CD4-positive, alpha-beta T cell (primary cell): ENCODE measurements at regions not wholly inside any gene's neighbourhood (a gene's known extent, or its start where the extent isn't known, plus 50 kb on each side); places are given as distances from the start of the nearest gene placed in this dataset.

Source experiments
- ATAC-seq: fragments of 200-7000 bp; cut with Tn5 transposase; one replicate; pipeline ENCODE4 v1.10.0; 2022; ENCODE audit warnings: mild to moderate bottlenecking; ENCODE audit not compliant: poor library complexity
- CTCF ChIA-PET: fragments of 350-600 bp; sonication (Branson Sonifier 250); formaldehyde crosslinking; loops from one replicate; lab custom pipeline; 2021; ENCODE audit warnings: antibody characterized with exemption, inconsistent platforms; lab: Charles Lee
- POLR2A ChIA-PET: fragments of 350-600 bp; sonication (Branson Sonifier 250); formaldehyde crosslinking; loops from one replicate; lab custom pipeline; 2021; ENCODE audit warnings: antibody characterized with exemption, inconsistent platforms; lab: Charles Lee
- DNase-seq, 14 experiments: peaks; one replicate each; pipeline ENCODE4 v3.0.0-alpha.2; 2013 to 2020; ENCODE audit warnings: mixed read lengths in 2 of 14
- H3K27ac ChIP-seq, 2 donors: one replicate each; pipeline versions ENCODE4 v1.5.1 to v1.7.0; 2013; ENCODE audit warnings: low read length in 2 of 2, low read depth in 1 of 2, mild to moderate bottlenecking in 1 of 2
- H3K27me3 ChIP-seq, 2 experiments: 1 replicate in 1 of 2; 2 replicates in 1 of 2; pipeline versions ENCODE4 v1.6.1 to v1.7.0; 2013; ENCODE audit warnings: low read length in 2 of 2, control low read depth in 1 of 2, mild to moderate bottlenecking in 1 of 2, moderate library complexity in 1 of 2; ENCODE audit not compliant: insufficient read depth in 2 of 2, control insufficient read depth in 1 of 2
- H3K36me3 ChIP-seq: one replicate; pipeline ENCODE4 v1.6.1; 2013; ENCODE audit warnings: low read length, control low read depth; ENCODE audit not compliant: insufficient read depth
- H3K4me1 ChIP-seq: one replicate; pipeline ENCODE4 v1.6.1; 2013; ENCODE audit warnings: low read length, control low read depth; ENCODE audit not compliant: insufficient read depth
- H3K4me3 ChIP-seq: one replicate; pipeline ENCODE4 v1.5.1; 2013; ENCODE audit warnings: mild to moderate bottlenecking, low read length, moderate library complexity
- H3K9me3 ChIP-seq, 2 experiments: 1 replicate in 1 of 2; 2 replicates in 1 of 2; pipeline versions ENCODE4 v1.6.1 to v1.7.0; 2013; ENCODE audit warnings: low read length in 2 of 2, mild to moderate bottlenecking in 2 of 2, control low read depth in 1 of 2, moderate library complexity in 1 of 2; ENCODE audit not compliant: control insufficient read depth in 1 of 2, insufficient read depth in 1 of 2
- H3K27ac Mint-ChIP-seq: one replicate; pipeline ENCODE4 v1.8.0; 2020; ENCODE audit warnings: mixed read lengths
- H3K27me3 Mint-ChIP-seq: one replicate; pipeline ENCODE4 v1.8.0; 2021; ENCODE audit warnings: mixed read lengths
- H3K36me3 Mint-ChIP-seq: one replicate; pipeline ENCODE4 v1.8.0; 2021; ENCODE audit warnings: low read depth, mixed read lengths
- H3K4me1 Mint-ChIP-seq: one replicate; pipeline ENCODE4 v1.8.0; 2021; ENCODE audit warnings: low read depth, mixed read lengths
- H3K4me3 Mint-ChIP-seq: one replicate; pipeline ENCODE4 v1.8.0; 2020; ENCODE audit warnings: mild to moderate bottlenecking, mixed read lengths
- H3K9me3 Mint-ChIP-seq: one replicate; pipeline ENCODE4 v1.8.0; 2020; ENCODE audit warnings: mixed read lengths
- intact Hi-C, 2 experiments: fragments of 100-400 bp; cut with DNase I in 1 of 2; cut with micrococcal nuclease in 1 of 2; formaldehyde crosslinking; loops; one replicate each; pipeline versions ENCODE4 v1.15.1 to v1.9.0; 2023 to 2025; cut with DNase I, micrococcal nuclease
- TF ChIP-seq, protein P1 (sequence below): fragments of 200-600 bp; IDR thresholded peaks from one replicate; pipeline ENCODE4 v1.8.0; 2022; ENCODE audit warnings: antibody characterized with exemption, mild to moderate bottlenecking

DNA sequence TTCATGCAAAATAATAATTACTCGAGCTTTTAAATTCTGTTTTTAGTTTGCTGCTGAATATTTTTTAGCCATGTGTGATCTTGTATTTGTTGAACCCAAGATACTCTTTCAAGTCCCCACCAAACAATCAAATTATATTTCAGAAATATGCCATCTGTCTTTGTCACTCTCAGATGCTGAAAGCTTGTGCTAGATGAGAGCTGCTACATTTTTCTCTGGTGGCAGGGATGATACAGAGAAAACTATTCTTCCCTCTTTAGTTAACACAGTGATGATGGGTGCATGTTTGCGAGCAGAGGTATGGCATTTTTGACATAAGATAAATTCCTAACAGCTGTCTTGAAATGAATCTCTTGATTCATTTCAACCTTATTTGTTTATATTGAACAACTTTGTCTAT, 100.6 kb upstream of the NPHP3 start:
- H3K9me3 ChIP-seq = no peaks in the 10 kb centered on the region
- H3K36me3 Mint-ChIP-seq = no peaks in the 10 kb centered on the region
- no peaks in the 10 kb centered on the region for H3K9me3 Mint-ChIP-seq
- H3K4me1 ChIP-seq = no peaks in the 10 kb centered on the region
- intact Hi-C loops = no loop called here
- H3K27ac ChIP-seq = no peak overlapping the region
- TF ChIP-seq, protein P1, sequence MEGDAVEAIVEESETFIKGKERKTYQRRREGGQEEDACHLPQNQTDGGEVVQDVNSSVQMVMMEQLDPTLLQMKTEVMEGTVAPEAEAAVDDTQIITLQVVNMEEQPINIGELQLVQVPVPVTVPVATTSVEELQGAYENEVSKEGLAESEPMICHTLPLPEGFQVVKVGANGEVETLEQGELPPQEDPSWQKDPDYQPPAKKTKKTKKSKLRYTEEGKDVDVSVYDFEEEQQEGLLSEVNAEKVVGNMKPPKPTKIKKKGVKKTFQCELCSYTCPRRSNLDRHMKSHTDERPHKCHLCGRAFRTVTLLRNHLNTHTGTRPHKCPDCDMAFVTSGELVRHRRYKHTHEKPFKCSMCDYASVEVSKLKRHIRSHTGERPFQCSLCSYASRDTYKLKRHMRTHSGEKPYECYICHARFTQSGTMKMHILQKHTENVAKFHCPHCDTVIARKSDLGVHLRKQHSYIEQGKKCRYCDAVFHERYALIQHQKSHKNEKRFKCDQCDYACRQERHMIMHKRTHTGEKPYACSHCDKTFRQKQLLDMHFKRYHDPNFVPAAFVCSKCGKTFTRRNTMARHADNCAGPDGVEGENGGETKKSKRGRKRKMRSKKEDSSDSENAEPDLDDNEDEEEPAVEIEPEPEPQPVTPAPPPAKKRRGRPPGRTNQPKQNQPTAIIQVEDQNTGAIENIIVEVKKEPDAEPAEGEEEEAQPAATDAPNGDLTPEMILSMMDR = no peak
- ChIA-PET POLR2A (no interaction called here), CTCF (no interaction called here)
- H3K27ac Mint-ChIP-seq = no peak overlapping the region
- no peak for ATAC-seq
- H3K4me3 ChIP-seq = no peak overlapping the region
- H3K4me1 Mint-ChIP-seq = no peaks in the 10 kb centered on the region
- no peaks in the 10 kb centered on the region for H3K36me3 ChIP-seq
- H3K27me3 ChIP-seq = no peaks in the 10 kb centered on the region
- no peak for DNase-seq
- no peak overlapping the region for H3K4me3 Mint-ChIP-seq
- H3K27me3 Mint-ChIP-seq = peaks cover 5% of the 10 kb centered on the region

DNA sequence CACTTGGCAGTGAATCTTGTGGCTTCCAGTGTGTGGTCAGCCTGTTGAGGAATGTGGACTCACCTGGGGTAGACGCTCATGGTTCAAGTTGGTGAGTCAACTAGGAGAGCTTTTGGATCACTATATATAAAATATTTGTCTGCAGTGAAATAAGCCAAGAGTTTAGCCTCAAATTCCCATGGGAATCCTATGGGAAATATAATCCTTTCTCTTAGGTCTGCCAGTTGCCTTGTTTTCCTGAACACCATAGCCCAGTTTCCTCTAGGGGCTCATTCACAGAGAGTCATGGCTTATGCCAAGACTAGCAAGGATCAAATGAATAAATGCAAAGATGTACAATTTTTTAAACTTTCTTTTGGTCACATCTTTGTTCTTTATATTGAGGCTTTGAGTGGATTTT, 100.1 kb upstream of the NPHP3 start:
- Histone ChIP-seq H3K27ac (no peak overlapping the region), H3K9me3 (no peaks in the 10 kb centered on the region), H3K36me3 (no peaks in the 10 kb centered on the region), H3K4me3 (no peak overlapping the region), H3K27me3 (no peaks in the 10 kb centered on the region), H3K4me1 (no peaks in the 10 kb centered on the region)
- no peaks in the 10 kb centered on the region for H3K36me3 Mint-ChIP-seq
- TF ChIP-seq, protein P1 = no peak
- no peak overlapping the region for H3K4me3 Mint-ChIP-seq
- no peak overlapping the region for H3K27ac Mint-ChIP-seq
- H3K9me3 Mint-ChIP-seq = no peaks in the 10 kb centered on the region
- ChIA-PET CTCF (no interaction called here), POLR2A (no interaction called here)
- intact Hi-C loops = no loop called here
- ATAC-seq (no peak), DNase-seq (no peak)
- peaks cover 5% of the 10 kb centered on the region for H3K27me3 Mint-ChIP-seq
- no peaks in the 10 kb centered on the region for H3K4me1 Mint-ChIP-seq

GRCh38 chr3:132821314-132821713, 99.1 kb upstream of the NPHP3 start:
- H3K4me3 Mint-ChIP-seq = no peak overlapping the region
- ATAC-seq = no peak
- no peak for DNase-seq
- TF ChIP-seq, protein P1 = no peak
- H3K36me3 ChIP-seq = no peaks in the 10 kb centered on the region
- H3K27ac ChIP-seq = no peak overlapping the region
- H3K4me1 Mint-ChIP-seq = no peaks in the 10 kb centered on the region
- no peak overlapping the region for H3K4me3 ChIP-seq
- H3K36me3 Mint-ChIP-seq = no peaks in the 10 kb centered on the region
- POLR2A ChIA-PET = no interaction called here
- no peaks in the 10 kb centered on the region for H3K9me3 Mint-ChIP-seq
- H3K27me3 ChIP-seq = no peaks in the 10 kb centered on the region
- H3K27me3 Mint-ChIP-seq = peaks cover under 1% of the 10 kb centered on the region
- H3K4me1 ChIP-seq = no peaks in the 10 kb centered on the region
- H3K9me3 ChIP-seq = no peaks in the 10 kb centered on the region
- CTCF ChIA-PET = no interaction called here
- intact Hi-C loops = no loop called here
- no peak overlapping the region for H3K27ac Mint-ChIP-seq
